Naive thymus-derived CD4-positive, alpha-beta T cell (primary cell): ENCODE measurements at regions not wholly inside any gene's neighbourhood (a gene's known extent, or its start where the extent isn't known, plus 50 kb on each side); places are given as distances from the start of the nearest gene placed in this dataset.

Experiments used
- ATAC-seq: fragments of 150-1000 bp; cut with Tn5 transposase; 2 replicates; pipeline ENCODE4 v1.10.0; 2021; ENCODE audit warnings: mild to moderate bottlenecking, moderate library complexity
- CTCF ChIA-PET: fragments of 350-600 bp; sonication (Branson Sonifier 250); formaldehyde crosslinking; loops from one replicate; lab custom pipeline; 2021; ENCODE audit warnings: antibody characterized with exemption; lab: Charles Lee
- POLR2A ChIA-PET: fragments of 350-600 bp; sonication (Branson Sonifier 250); formaldehyde crosslinking; loops from one replicate; lab custom pipeline; 2021; ENCODE audit warnings: antibody characterized with exemption, inconsistent platforms; lab: Charles Lee
- DNase-seq, 9 donors: peaks; one replicate each; pipeline versions ENCODE4 v3.0.0 to v3.0.0-alpha.2; 2020 to 2022; ENCODE audit warnings: mixed read lengths in 1 of 9
- H3K27ac ChIP-seq: one replicate; pipeline ENCODE4 v1.7.0; 2013; ENCODE audit warnings: mild to moderate bottlenecking, low read depth, low read length, moderate library complexity
- H3K27me3 ChIP-seq, 2 donors: one replicate each; pipeline ENCODE4 v1.7.0; 2013; ENCODE audit warnings: low read length in 2 of 2, mild to moderate bottlenecking in 2 of 2, moderate library complexity in 2 of 2; ENCODE audit not compliant: control insufficient read depth in 2 of 2, insufficient read depth in 2 of 2
- H3K36me3 ChIP-seq, 3 experiments: 1 replicate in 2 of 3; 2 replicates in 1 of 3; pipeline ENCODE4 v1.7.0; 2013; ENCODE audit warnings: low read length in 3 of 3, mild to moderate bottlenecking in 3 of 3, moderate library complexity in 1 of 3; ENCODE audit not compliant: insufficient read depth in 3 of 3, control insufficient read depth in 2 of 3
- H3K4me1 ChIP-seq, 2 donors: one replicate each; pipeline ENCODE4 v1.7.0; 2013; ENCODE audit warnings: low read length in 2 of 2, mild to moderate bottlenecking in 2 of 2, moderate library complexity in 1 of 2; ENCODE audit not compliant: control insufficient read depth in 2 of 2, insufficient read depth in 2 of 2
- H3K4me3 ChIP-seq: 2 replicates; pipeline ENCODE4 v1.7.0; 2013; ENCODE audit warnings: mild to moderate bottlenecking, low read length
- H3K9me3 ChIP-seq, 3 experiments: 1 replicate in 2 of 3; 2 replicates in 1 of 3; pipeline ENCODE4 v1.7.0; 2013; ENCODE audit warnings: low read length in 3 of 3; ENCODE audit not compliant: control insufficient read depth in 2 of 3
- H3K27ac Mint-ChIP-seq, 9 donors: one replicate each; pipeline ENCODE4 v1.8.0; 2020 to 2022; ENCODE audit warnings: mixed read lengths in 9 of 9, mild to moderate bottlenecking in 8 of 9, moderate library complexity in 5 of 9, inconsistent platforms in 2 of 9
- H3K27me3 Mint-ChIP-seq, 5 donors: one replicate each; pipeline ENCODE4 v1.8.0; 2021 to 2022; ENCODE audit warnings: mixed read lengths in 5 of 5, mild to moderate bottlenecking in 1 of 5
- H3K36me3 Mint-ChIP-seq, 5 donors: one replicate each; pipeline ENCODE4 v1.8.0; 2020 to 2022; ENCODE audit warnings: mixed read lengths in 5 of 5, mild to moderate bottlenecking in 3 of 5, inconsistent platforms in 1 of 5
- H3K4me1 Mint-ChIP-seq, 7 donors: one replicate each; pipeline ENCODE4 v1.8.0; 2020 to 2022; ENCODE audit warnings: mixed read lengths in 7 of 7, mild to moderate bottlenecking in 3 of 7, inconsistent platforms in 1 of 7
- H3K4me3 Mint-ChIP-seq, 10 donors: one replicate each; pipeline ENCODE4 v1.8.0; 2020 to 2022; ENCODE audit warnings: mild to moderate bottlenecking in 10 of 10, mixed read lengths in 10 of 10, moderate library complexity in 6 of 10, inconsistent platforms in 2 of 10
- H3K9me3 Mint-ChIP-seq, 11 donors: one replicate each; pipeline ENCODE4 v1.8.0; 2020 to 2022; ENCODE audit warnings: mixed read lengths in 11 of 11, mild to moderate bottlenecking in 4 of 11, inconsistent platforms in 1 of 11, moderate library complexity in 1 of 11
- intact Hi-C, 2 donors: fragments of 100-400 bp; cut with micrococcal nuclease; formaldehyde crosslinking; loops; one replicate each; pipeline ENCODE4 v1.15.1; 2023

- Mint-ChIP-seq H3K9me3 (no peaks in the 10 kb centered on the region), H3K4me3 (no peak overlapping the region), H3K27ac (peak overlapping the region in 1 of 9 donors; percentile 26), H3K27me3 (peaks cover 0 to 10% (median 5%) of the 10 kb centered on the region in 5 donors), H3K36me3 (no peaks in the 10 kb centered on the region), H3K4me1 (no peaks in the 10 kb centered on the region)
- H3K27ac ChIP-seq, result no peak overlapping the region
- H3K4me1 ChIP-seq, result no peaks in the 10 kb centered on the region
- no peak overlapping the region for H3K4me3 ChIP-seq
- ChIA-PET POLR2A (no interaction called here), CTCF (no interaction called here)
- ATAC-seq (no peak), DNase-seq (no peak)
- intact Hi-C loops, result no loop called here
- H3K9me3 ChIP-seq, result no peaks in the 10 kb centered on the region
- no peaks in the 10 kb centered on the region for H3K27me3 ChIP-seq
- no peaks in the 10 kb centered on the region for H3K36me3 ChIP-seq
These were observed 112.0 kb upstream of the CLDN10 start for GRCh38 chr13:95440441-95441088.

- H3K4me3 Mint-ChIP-seq, result no peak overlapping the region
- Histone ChIP-seq H3K36me3 (no peaks in the 10 kb centered on the region), H3K27ac (no peak overlapping the region), H3K4me3 (no peak overlapping the region), H3K27me3 (no peaks in the 10 kb centered on the region), H3K4me1 (no peaks in the 10 kb centered on the region), H3K9me3 (no peaks in the 10 kb centered on the region)
- peaks cover 0 to 10% (median 5%) of the 10 kb centered on the region in 5 donors for H3K27me3 Mint-ChIP-seq
- ATAC-seq (no peak), DNase-seq (no peak)
- H3K27ac Mint-ChIP-seq, result no peak overlapping the region
- H3K9me3 Mint-ChIP-seq, result no peaks in the 10 kb centered on the region
- CTCF ChIA-PET, result no interaction called here
- POLR2A ChIA-PET, result no interaction called here
- intact Hi-C loops, result no loop called here
- no peaks in the 10 kb centered on the region for H3K4me1 Mint-ChIP-seq
- no peaks in the 10 kb centered on the region for H3K36me3 Mint-ChIP-seq
These were observed 111.2 kb upstream of the CLDN10 start for GRCh38 chr13:95441326-95441725.

GRCh38 chr13:95444006-95444730, 108.4 kb upstream of the CLDN10 start:
- H3K27ac Mint-ChIP-seq, result no peak overlapping the region
- ChIA-PET CTCF (no interaction called here), POLR2A (no interaction called here)
- H3K36me3 Mint-ChIP-seq, result no peaks in the 10 kb centered on the region
- no peak for DNase-seq
- peaks cover 0 to 6% (median 5%) of the 10 kb centered on the region in 7 donors for H3K4me1 Mint-ChIP-seq
- Histone ChIP-seq H3K27ac (no peak overlapping the region), H3K27me3 (no peaks in the 10 kb centered on the region), H3K4me3 (no peak overlapping the region), H3K9me3 (no peaks in the 10 kb centered on the region), H3K4me1 (no peaks in the 10 kb centered on the region), H3K36me3 (no peaks in the 10 kb centered on the region)
- intact Hi-C loops, result no loop called here
- H3K4me3 Mint-ChIP-seq, result no peak overlapping the region
- H3K27me3 Mint-ChIP-seq, result peaks cover 7 to 23% (median 10%) of the 10 kb centered on the region in 5 donors
- ATAC-seq, result no peak
- peaks cover 0 to 1% (median 0%) of the 10 kb centered on the region in 11 donors for H3K9me3 Mint-ChIP-seq

GRCh38 chr13:95445131-95445530, 107.4 kb upstream of the CLDN10 start:
- H3K27me3 ChIP-seq, result no peaks in the 10 kb centered on the region
- H3K27ac ChIP-seq, result no peak overlapping the region
- H3K36me3 Mint-ChIP-seq, result no peaks in the 10 kb centered on the region
- H3K4me1 Mint-ChIP-seq, result peaks cover 0 to 6% (median 5%) of the 10 kb centered on the region in 7 donors
- H3K4me3 Mint-ChIP-seq, result no peak overlapping the region
- ATAC-seq, result no peak
- H3K27ac Mint-ChIP-seq, result no peak overlapping the region
- no peak overlapping the region for H3K4me3 ChIP-seq
- peaks cover 0 to 1% (median 0%) of the 10 kb centered on the region in 11 donors for H3K9me3 Mint-ChIP-seq
- no peaks in the 10 kb centered on the region for H3K9me3 ChIP-seq
- POLR2A ChIA-PET, result no interaction called here
- peaks cover 7 to 24% (median 10%) of the 10 kb centered on the region in 5 donors for H3K27me3 Mint-ChIP-seq
- CTCF ChIA-PET, result no interaction called here
- intact Hi-C loops, result no loop called here
- no peak for DNase-seq
- H3K36me3 ChIP-seq, result no peaks in the 10 kb centered on the region
- no peaks in the 10 kb centered on the region for H3K4me1 ChIP-seq

GRCh38 chr13:95447814-95448213, 104.7 kb upstream of the CLDN10 start:
- no peak overlapping the region for H3K4me3 ChIP-seq
- peaks cover 5 to 35% (median 19%) of the 10 kb centered on the region in 5 donors for H3K27me3 Mint-ChIP-seq
- H3K36me3 ChIP-seq, result no peaks in the 10 kb centered on the region
- no peak overlapping the region for H3K27ac ChIP-seq
- H3K4me1 Mint-ChIP-seq, result peaks cover 0 to 6% (median 5%) of the 10 kb centered on the region in 7 donors
- no peaks in the 10 kb centered on the region for H3K9me3 ChIP-seq
- ATAC-seq, result peak; percentile 16
- POLR2A ChIA-PET, result no interaction called here
- no peaks in the 10 kb centered on the region for H3K36me3 Mint-ChIP-seq
- intact Hi-C loops, result no loop called here
- H3K9me3 Mint-ChIP-seq, result peaks cover 0 to 1% (median 0%) of the 10 kb centered on the region in 11 donors
- no peak overlapping the region for H3K4me3 Mint-ChIP-seq
- no peak for DNase-seq
- CTCF ChIA-PET, result interaction anchor here (0.7 kb wide), 1 partner anchor 31 kb away, joined by 3 read pairs; no protein-coding TSS in a partner anchor
- H3K4me1 ChIP-seq, result no peaks in the 10 kb centered on the region
- H3K27ac Mint-ChIP-seq, result no peak overlapping the region
- H3K27me3 ChIP-seq, result peaks cover 0 to 3% of the 10 kb centered on the region in 2 donors

GRCh38 chr13:95451656-95452055, 100.9 kb upstream of the CLDN10 start:
- Histone ChIP-seq H3K4me3 (no peak overlapping the region), H3K36me3 (no peaks in the 10 kb centered on the region), H3K27ac (no peak overlapping the region), H3K4me1 (no peaks in the 10 kb centered on the region), H3K27me3 (peaks cover 0 to 3% of the 10 kb centered on the region in 2 donors), H3K9me3 (no peaks in the 10 kb centered on the region)
- H3K36me3 Mint-ChIP-seq, result no peaks in the 10 kb centered on the region
- H3K27me3 Mint-ChIP-seq, result peaks cover 9 to 36% (median 19%) of the 10 kb centered on the region in 5 donors
- ChIA-PET POLR2A (no interaction called here), CTCF (no interaction called here)
- intact Hi-C loops, result no loop called here
- DNase-seq (no peak), ATAC-seq (no peak)
- H3K4me1 Mint-ChIP-seq, result peaks cover 0 to 12% (median 7%) of the 10 kb centered on the region in 7 donors
- peaks cover 0 to 3% (median 0%) of the 10 kb centered on the region in 11 donors for H3K9me3 Mint-ChIP-seq
- H3K4me3 Mint-ChIP-seq, result no peak overlapping the region
- H3K27ac Mint-ChIP-seq, result no peak overlapping the region
